ENCODE measurements at regions not wholly inside any gene's neighbourhood (a gene's known extent, or its start where the extent isn't known, plus 50 kb on each side); places are given as distances from the start of the nearest gene placed in this dataset.

- peaks cover 10% of the 10 kb centered on the region for H3K4me1 ChIP-seq
- no peak for DNase-seq
- no peaks in the 10 kb centered on the region for H3K27me3 ChIP-seq
- H3K36me3 ChIP-seq, result no peaks in the 10 kb centered on the region
- TF ChIP-seq CTCF (IDR thresholded peaks at IDR 0.05; ENCODE audit: low read depth, low read length), result no peak
- H3K4me3 ChIP-seq (ENCODE audit: low read depth, low read length), result no peak overlapping the region
- H3K9me3 ChIP-seq, result no peaks in the 10 kb centered on the region
Observed at GRCh38 chr15:77719450-77719849, 86.7 kb upstream of the LINGO1 start.

- TF ChIP-seq CTCF (IDR thresholded peaks at IDR 0.05; ENCODE audit: low read depth, low read length), result no peak
- H3K36me3 ChIP-seq, result no peaks in the 10 kb centered on the region
- H3K27me3 ChIP-seq, result no peaks in the 10 kb centered on the region
- H3K4me1 ChIP-seq, result peaks cover 10% of the 10 kb centered on the region
- no peaks in the 10 kb centered on the region for H3K9me3 ChIP-seq
- DNase-seq, result no peak
- no peak overlapping the region for H3K4me3 ChIP-seq (ENCODE audit: low read depth, low read length)
Observed at GRCh38 chr15:77717333-77717990, 84.8 kb upstream of the LINGO1 start.

DNA sequence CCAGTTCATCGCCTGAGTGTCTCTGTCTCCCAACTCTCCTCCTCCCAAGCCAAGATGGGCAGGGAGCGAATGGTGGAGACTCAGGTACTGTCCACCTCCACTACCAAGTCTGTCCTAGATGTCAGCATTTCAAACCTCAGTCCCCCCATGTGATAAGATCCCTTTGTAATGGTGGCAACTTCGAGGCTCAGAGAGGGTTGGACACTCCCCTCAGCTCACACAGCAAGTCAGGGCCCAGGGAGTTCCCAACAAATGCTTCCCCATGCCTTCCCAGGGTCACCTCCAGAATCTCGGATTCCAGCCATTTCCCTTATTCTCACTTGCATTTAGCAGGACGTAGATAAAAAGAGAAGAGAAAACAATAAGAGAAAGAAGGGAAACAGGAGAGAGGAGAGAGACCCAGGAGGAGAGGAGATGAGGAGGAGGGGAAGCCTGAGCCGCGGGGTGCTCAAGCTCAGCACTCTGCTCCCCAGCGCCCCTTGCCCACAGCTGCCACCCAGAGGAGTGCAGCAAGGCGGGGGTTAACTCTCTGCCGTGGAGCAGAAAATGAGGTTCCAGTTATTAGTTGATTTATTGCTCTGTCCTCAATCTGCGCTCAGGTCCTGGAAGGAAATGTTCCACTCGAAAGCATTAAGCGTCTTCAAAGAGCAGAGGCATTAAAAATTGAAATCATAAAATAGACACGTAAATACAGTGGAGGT is 84.1 kb upstream of the LINGO1 start:
- no peak for DNase-seq
- TF ChIP-seq CTCF (IDR thresholded peaks at IDR 0.05; ENCODE audit: low read depth, low read length), result no peak

GRCh38 chr15:77715860-77716259 is 83.1 kb upstream of the LINGO1 start:
- H3K4me3 ChIP-seq (ENCODE audit: low read depth, low read length), result no peak overlapping the region
- no peaks in the 10 kb centered on the region for H3K27me3 ChIP-seq
- peaks cover 10% of the 10 kb centered on the region for H3K4me1 ChIP-seq
- DNase-seq, result no peak
- no peaks in the 10 kb centered on the region for H3K36me3 ChIP-seq
- H3K9me3 ChIP-seq, result no peaks in the 10 kb centered on the region
- TF ChIP-seq CTCF (IDR thresholded peaks at IDR 0.05; ENCODE audit: low read depth, low read length), result no peak

More for the DNA sequence above, 84.1 kb upstream of the LINGO1 start:
- Histone ChIP-seq H3K27me3 (no peaks in the 10 kb centered on the region), H3K4me3 (ENCODE audit: low read depth, low read length) (no peak overlapping the region), H3K9me3 (no peaks in the 10 kb centered on the region), H3K36me3 (no peaks in the 10 kb centered on the region), H3K4me1 (peaks cover 10% of the 10 kb centered on the region)

- no peak for DNase-seq
- no peak for TF ChIP-seq CTCF (IDR thresholded peaks at IDR 0.05; ENCODE audit: low read depth, low read length)
- Histone ChIP-seq H3K27me3 (no peaks in the 10 kb centered on the region), H3K36me3 (no peaks in the 10 kb centered on the region), H3K4me3 (ENCODE audit: low read depth, low read length) (no peak overlapping the region), H3K4me1 (peaks cover 6% of the 10 kb centered on the region), H3K9me3 (no peaks in the 10 kb centered on the region)
Observed at GRCh38 chr15:77715051-77715450, 82.3 kb upstream of the LINGO1 start.

DNA sequence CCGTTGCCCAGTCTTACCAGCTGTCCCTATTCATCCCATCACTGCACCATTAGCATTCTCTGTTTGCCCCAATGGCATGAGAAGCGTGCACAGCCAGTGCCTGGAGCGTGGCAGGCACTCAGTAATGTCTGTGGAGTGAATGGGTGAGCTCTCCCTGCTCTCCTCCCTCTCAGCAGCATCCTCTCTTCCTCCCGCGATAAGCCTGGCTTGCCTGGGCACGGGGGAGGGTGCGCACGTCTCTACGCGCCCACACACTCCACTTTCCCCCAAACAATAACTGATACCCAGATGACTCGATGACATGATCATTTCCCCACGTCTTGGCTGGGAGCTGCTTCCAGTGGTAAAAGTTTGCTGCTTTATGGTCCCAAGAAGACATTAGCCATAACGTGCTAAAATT is 81.8 kb upstream of the LINGO1 start:
- no peak for DNase-seq
- H3K36me3 ChIP-seq, result no peaks in the 10 kb centered on the region
- TF ChIP-seq CTCF (IDR thresholded peaks at IDR 0.05; ENCODE audit: low read depth, low read length), result no peak
- peaks cover 2% of the 10 kb centered on the region; the same call in 1 of the 2 replicates for H3K4me1 ChIP-seq
- no peak overlapping the region for H3K4me3 ChIP-seq (ENCODE audit: low read depth, low read length)
- H3K9me3 ChIP-seq, result no peaks in the 10 kb centered on the region
- H3K27me3 ChIP-seq, result no peaks in the 10 kb centered on the region

All from BE2C (cell line).